Epidermal melanocyte (primary cell): ENCODE measurements at regions not wholly inside any gene's neighbourhood (a gene's known extent, or its start where the extent isn't known, plus 50 kb on each side); places are given as distances from the start of the nearest gene placed in this dataset.
"Not testable (repeated sequence)": the region's sequence is repeated elsewhere in the genome, so short reads cannot be mapped to it uniquely, and the experiment has no call there.

Experiments used
- DNase-seq: peaks from one replicate; pipeline ENCODE4 v3.0.0; 2011; ENCODE audit warnings: low spot score; ENCODE audit not compliant: insufficient read length

GRCh38 chr17:77036841-77037381, 103.9 kb upstream of the SEC14L1 start:
- no peak for DNase-seq

- DNase-seq = no peak
Measured at GRCh38 chr17:77037943-77038342, 102.8 kb upstream of the SEC14L1 start.

- DNase-seq = no peak
Measured at GRCh38 chr17:77038884-77039555, 101.7 kb upstream of the SEC14L1 start.

GRCh38 chr17:77042476-77043231, 98.1 kb upstream of the SEC14L1 start:
- DNase-seq = no peak

DNA sequence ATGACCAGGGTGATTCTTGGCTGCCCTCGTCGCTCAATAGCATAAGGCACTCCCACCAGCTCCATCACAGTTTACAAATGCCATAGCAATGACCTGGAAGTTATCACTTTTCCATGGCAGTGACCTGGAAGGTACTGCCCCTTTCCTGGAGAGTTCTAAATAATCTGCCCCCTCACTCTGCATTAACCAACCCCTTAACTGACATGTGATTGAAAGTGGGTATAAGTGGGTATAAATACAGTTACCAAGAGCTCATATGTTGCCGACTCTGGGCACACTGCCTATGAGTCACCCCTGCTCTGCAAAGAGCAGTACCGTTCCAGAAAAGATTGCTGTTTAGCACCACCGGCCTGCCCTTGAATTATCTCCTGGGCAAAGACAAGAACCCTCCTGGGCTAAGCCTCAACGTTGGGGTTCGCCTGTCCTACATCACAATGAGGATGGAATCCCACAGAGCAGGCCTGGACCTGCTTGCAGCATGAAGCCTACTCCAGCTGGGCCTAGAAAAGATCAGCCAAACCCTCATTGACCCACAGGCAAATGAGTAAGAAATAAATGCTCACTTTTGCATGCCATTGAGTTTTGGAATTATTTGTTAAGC, 95.2 kb upstream of the SEC14L1 start:
- DNase-seq = no peak

- DNase-seq = no peak
Measured at GRCh38 chr17:77049440-77049839, 91.3 kb upstream of the SEC14L1 start.

DNA sequence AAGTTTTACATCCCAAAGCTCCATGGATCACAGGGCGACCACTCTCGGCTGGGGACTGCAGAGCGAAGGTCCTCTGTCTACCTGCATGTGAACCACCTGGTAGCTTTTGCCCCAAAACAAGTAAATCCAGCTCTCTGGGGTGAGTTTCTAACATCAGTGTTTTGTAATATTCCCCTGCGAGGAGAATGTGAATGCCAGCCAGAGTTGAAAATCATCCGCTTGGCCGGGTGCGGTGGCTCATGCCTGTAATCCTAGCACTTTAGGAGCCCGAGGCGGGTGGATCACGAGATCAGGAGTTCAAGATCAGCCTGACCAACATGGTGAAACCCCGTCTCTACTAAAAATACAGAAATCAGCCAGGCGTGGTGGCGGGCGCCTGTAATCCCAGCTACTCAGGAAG, 89.9 kb upstream of the SEC14L1 start:
- not testable (repeated sequence) for DNase-seq

DNA sequence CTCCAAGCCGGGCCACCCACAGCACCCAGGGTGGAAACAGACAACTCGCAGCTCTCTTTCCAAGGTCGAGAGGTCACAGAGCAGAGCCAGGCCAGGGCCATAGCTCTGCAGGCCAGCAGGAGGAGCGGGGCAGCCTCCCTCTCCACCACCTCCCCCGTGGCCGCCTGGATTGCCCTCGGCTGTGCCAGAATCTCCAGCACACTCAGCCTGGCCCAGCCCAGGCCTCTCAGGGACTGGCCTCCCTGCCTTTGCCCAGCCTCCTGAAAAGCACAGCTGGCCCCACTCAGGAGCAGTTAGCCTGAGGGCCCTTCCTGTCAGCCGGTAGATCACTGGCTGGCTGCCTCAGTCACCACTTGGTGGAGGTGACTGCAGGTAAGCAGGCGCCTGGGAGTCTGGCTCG, 85.8 kb upstream of the SEC14L1 start:
- no peak for DNase-seq

- no peak for DNase-seq
Measured at GRCh38 chr17:77055453-77055852, 85.3 kb upstream of the SEC14L1 start.

DNA sequence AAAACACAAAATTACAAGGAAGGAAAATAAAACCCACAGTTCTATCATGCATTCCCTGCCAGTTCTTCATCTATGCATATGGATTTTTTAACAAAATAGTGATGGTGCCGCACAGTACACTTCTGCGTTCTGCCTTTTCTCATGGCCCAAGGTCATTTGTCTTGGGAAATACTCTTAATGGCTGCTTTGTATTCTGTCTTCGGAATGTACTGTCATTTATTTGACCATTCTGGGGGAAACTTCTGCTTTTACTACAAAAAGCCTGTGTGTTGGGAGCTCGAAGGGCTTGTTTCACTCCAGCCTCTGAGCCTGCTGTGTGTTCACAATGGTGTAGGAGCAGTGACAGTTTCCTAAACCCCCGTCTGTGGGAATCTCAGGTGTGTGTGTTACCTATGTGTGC, 82.8 kb upstream of the SEC14L1 start:
- DNase-seq = peak; percentile 73

DNA sequence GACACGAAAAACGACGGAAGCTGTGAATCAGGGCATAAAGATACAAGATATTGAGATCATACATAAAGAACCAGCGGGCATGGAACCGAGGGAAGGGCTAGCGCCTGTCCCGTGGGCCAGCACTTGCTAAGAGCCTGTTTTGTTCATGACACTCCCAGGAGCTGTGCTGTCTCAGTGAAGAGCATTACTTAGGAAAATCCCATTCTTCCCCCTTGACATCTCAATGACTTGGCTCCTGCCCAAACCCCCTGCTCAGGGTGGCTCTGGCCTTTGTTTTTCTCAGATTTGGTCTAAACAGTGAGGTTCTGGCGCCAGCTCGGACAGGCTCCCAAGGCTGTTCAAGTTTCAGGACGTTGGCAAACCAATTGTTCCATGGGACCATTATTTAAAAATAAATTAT, 79.1 kb upstream of the SEC14L1 start:
- no peak for DNase-seq

DNA sequence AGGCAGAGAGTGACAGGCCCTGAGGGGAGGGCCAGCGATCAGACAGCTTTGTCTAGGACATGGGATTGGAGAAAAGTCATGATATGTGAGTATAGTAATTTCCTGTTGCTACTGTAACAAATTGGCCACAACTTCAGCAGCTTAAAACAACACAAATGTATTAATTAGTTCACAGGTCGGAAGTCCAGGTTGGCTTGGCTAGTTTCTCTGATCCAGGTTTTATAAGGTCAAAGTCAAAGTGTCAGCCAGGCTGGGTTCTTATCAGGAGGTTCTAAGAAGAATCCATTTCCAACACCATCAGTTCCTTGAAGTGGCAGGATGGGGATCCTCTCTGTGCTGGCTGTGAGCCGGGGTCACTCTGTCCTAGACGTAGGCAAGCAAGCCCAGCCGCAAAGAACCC, 76.2 kb upstream of the SEC14L1 start:
- DNase-seq = no peak

DNA sequence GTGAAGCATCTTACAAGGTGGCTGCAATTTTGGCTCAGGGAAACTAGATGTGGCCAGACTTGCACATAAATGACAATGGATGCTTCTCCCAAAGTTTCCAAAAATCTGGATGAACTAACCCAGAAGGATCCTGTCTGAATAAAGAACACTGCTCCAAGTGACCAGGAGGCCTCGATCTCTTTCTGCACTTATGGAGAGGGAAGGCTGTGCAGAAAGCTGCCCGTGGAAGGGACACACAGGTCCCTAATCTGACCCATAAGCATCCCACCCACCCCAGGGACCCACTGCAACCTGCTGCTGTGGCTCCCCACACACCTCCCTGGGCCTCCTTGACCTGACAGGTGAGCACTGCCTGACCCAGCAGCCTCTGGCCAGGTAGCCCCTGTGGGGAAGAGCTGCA, 74.6 kb upstream of the SEC14L1 start:
- DNase-seq = no peak

DNA sequence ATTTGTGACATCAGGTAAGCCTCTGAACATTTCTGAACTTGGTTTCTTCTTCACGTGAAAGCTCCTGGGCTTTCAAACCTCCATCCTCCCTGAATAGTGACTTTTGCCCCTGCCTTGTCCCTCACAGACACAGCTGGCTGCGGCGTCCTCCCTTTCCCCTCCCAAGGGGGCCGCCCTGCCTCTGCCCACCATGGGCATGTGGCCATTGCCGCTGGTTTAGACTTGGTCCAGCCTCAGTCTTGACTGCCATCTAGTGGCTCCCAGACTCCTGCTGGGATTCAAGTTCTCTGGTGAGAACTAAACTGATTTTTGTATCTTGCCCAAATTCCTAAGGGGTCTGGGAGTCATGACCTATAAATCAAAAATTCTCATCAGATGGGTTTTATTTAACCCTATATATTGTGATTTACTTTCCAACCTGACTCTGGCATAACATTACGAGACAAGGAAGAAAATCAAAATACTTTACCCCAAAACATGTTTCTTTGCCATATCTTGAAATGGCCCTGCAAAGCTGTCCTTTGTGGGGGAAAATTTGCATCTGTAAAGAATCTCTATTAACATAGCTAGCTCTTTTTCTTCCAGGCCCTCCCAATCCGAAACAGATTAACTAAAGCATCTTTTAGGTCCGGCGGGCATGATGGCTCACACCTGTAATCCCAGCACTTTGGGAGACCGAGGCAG, 73.9 kb upstream of the SEC14L1 start:
- DNase-seq = peak; percentile 76

DNA sequence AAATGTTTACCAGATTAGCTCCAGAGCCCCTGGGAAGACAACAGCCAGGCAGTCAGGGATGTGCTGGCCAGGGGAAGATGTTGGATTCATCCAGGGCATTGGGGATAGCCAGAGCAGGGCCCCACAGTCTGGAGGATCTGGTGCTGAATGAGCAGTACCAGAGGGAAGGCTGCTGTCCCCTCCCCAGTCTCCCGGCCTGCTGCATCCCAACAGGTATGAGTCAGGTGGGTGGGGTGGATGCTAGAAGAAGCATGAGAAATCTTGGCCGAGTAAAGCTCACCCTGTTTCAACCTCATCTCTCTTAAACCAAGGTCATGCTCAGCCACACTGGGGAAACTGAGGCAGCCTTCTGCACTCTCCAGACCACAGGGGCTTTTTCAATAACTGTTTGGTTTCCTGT, 71.9 kb upstream of the SEC14L1 start:
- no peak for DNase-seq

DNA sequence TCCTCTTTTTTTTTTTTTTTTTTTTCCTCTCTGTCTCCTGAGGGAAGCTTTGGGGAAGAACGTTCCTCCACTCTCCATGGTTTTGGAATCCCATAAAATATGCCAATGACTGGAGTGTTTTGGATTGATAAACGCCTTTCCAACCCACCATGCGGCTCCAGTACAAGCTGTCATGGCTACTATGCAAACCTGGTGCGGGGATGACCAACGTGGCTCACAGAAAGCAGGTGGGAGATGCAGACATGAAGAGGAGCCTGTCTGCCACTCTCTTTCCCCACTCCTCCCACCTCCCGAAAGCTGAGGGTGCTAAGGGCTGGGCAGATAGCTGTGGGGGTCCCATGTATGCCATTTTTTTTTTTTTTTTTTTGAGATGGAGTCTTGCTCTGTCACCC, 69.9 kb upstream of the SEC14L1 start:
- DNase-seq = no peak

- no peak for DNase-seq
Measured at GRCh38 chr17:77071925-77072490, 68.8 kb upstream of the SEC14L1 start.

DNA sequence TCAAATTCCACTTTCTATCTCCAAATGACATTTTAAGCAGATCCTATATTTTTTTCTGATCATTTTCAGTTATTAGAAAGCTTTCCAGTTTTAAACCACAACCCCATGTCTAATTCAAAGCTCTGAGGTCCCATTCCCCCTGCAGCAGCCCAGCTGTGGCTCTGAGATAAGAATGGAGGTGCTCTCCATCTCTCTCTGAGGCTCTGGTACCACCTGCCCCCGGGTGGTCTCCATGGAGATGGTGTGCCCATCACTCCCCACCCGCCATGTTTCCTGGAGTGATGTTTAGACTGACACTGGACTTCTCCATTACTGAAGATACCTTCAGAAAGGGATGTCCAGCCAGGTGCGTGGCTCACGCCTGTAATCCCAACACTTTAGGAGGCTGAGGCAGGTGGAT, 68.1 kb upstream of the SEC14L1 start:
- no peak for DNase-seq

DNA sequence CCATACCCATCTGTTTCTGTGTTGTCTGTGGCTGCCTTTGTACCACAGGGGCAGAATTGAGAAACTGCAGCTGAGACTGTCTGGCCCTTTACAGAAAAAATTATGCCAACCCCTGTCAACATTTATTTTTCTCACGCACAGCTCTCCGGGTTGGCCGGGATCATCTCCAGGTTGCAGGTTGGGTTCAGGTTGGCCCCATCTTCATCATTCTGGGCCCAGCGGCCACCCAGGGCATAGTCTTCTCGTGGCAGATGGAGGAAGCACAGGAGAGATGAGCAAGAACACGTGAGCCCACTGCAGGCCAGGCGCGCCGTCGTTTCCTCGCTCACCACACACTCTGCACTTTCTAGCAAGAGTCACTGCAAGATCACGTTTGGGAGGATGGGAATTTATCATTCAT, 66.1 kb upstream of the SEC14L1 start:
- DNase-seq = no peak

DNA sequence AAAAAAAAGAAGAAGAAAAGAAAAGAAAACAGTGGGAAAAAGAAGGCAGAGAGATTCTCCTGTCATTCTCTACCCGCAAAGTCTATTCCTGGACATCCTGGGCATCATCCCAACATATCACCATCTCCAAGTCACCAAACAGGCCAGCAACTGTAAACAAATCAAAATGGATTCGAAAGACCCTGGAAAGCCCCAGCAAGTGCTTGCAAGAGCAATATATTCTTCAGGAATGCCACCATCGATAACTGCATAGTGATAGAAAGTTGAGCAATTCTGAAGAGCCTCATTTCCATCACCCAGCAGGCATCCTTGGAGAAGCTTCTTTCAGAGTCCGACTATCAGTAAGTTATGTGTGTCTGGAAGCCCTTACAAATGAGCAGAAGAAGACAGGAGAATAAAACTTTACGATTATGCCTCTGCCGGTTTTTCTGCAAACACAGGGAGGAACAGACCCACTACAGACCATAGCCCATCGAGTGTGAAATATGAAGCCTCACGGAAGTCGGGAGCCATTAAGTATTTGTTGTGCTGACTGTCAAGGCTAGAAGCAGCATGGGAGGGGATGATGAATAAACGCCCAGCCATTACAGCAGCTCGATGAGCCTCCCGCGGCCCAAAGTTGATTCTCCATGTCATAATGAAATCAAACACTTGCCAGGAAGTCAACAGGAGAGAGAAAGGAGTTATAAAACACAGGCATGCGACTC, 64.5 kb upstream of the SEC14L1 start:
- DNase-seq = no peak

- no peak for DNase-seq
Measured at GRCh38 chr17:77083531-77083930, 57.2 kb upstream of the SEC14L1 start.
